SU-DHL-6 (cell line): ENCODE measurements at regions not wholly inside any gene's neighbourhood (a gene's known extent, or its start where the extent isn't known, plus 50 kb on each side); places are given as distances from the start of the nearest gene placed in this dataset.

ENCODE experiments used
- EZH2phosphoT487 ChIP-seq: fragments of 200-600 bp; sonication (generic), shearing (Covaris generic); conservative IDR thresholded peaks from 2 replicates; pipeline ENCODE4 v1.6.1; 2018; ENCODE audit warnings: mild to moderate bottlenecking, antibody characterized with exemption, low read length, moderate library complexity, mixed read lengths
- TF ChIP-seq, protein P1 (sequence below): fragments of 200-600 bp; sonication (generic); IDR thresholded peaks from one replicate; pipeline ENCODE4 v1.5.1; 2017; ENCODE audit warnings: antibody characterized with exemption, mild to moderate bottlenecking, low read length, moderate library complexity; ENCODE audit not compliant: insufficient read depth, poor library complexity, severe bottlenecking

DNA sequence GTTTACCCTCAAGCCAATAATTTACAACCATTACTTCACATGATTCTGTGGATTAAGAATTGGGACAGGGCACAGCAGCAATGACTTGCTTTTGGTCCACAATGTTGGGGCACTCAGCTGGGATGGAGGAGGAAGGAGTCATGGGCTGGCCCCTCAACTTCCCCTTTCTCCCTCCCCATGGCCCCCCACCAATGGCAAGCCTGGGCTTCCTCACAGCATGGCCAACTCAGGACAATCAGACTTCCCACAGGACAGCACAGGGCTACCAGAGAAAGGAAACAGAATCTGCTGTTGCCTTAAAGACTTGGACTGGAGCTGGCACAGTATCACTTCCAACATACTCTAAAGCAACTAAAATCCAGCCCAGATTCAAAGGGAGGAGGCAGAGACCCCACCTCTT is 160.7 kb downstream of the PTPN20 start:
- TF ChIP-seq, protein P1, sequence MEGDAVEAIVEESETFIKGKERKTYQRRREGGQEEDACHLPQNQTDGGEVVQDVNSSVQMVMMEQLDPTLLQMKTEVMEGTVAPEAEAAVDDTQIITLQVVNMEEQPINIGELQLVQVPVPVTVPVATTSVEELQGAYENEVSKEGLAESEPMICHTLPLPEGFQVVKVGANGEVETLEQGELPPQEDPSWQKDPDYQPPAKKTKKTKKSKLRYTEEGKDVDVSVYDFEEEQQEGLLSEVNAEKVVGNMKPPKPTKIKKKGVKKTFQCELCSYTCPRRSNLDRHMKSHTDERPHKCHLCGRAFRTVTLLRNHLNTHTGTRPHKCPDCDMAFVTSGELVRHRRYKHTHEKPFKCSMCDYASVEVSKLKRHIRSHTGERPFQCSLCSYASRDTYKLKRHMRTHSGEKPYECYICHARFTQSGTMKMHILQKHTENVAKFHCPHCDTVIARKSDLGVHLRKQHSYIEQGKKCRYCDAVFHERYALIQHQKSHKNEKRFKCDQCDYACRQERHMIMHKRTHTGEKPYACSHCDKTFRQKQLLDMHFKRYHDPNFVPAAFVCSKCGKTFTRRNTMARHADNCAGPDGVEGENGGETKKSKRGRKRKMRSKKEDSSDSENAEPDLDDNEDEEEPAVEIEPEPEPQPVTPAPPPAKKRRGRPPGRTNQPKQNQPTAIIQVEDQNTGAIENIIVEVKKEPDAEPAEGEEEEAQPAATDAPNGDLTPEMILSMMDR: no peak
- TF ChIP-seq EZH2phosphoT487: no peak
